HG02571 (cell line): ENCODE measurements at regions not wholly inside any gene's neighbourhood (a gene's known extent, or its start where the extent isn't known, plus 50 kb on each side); places are given as distances from the start of the nearest gene placed in this dataset.

ENCODE experiments used
- ATAC-seq: cut with Tn5 transposase; IDR thresholded peaks from one replicate; pipeline ENCODE4 v1.9.1; 2021; ENCODE audit warnings: mild to moderate bottlenecking, moderate library complexity; ENCODE audit not compliant: unreplicated experiment

- ATAC-seq, result no peak
Measured at GRCh38 chr2:56508662-56509061, 324.9 kb downstream of the CCDC85A start.

DNA sequence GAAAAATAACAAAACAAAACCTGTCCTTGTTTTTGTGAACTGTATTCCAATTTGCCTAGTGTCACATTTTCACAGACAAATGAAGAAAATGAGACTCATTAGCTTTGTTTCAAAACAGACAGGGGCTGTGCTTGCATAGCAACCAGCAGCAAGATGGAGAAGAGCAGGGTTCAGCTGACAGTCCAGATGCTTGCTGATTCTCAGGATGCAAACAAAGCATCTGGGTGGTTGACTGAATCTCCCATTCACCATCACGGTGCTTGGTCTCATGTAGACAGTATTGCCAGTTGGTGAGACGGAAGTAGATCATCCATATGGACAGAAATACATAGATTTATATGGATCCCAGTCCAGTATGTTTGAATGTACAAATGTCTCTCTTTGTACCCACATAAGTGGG lies 326.8 kb downstream of the CCDC85A start:
- no peak for ATAC-seq

DNA sequence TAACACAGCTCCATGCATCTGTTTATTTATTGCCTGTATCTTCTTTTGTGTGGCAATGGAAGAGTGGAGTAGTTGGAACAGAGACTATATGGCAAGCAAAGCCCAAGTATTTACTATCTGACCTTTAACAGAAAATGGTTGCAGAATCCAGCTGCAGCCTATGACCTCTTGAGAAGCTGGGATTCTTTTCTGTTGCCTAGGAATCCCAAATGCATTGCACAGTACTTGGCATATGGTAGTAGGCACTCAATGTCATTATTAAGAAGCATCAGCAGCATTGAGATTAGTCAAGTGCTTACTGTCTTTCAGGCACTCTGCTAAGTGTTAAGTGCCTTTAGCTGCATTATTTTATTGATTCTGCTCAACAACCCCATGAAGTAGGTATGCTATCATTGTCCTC lies 331.6 kb downstream of the CCDC85A start:
- no peak for ATAC-seq

- no peak for ATAC-seq
Measured at GRCh38 chr2:56519806-56520205, 336.0 kb downstream of the CCDC85A start.

DNA sequence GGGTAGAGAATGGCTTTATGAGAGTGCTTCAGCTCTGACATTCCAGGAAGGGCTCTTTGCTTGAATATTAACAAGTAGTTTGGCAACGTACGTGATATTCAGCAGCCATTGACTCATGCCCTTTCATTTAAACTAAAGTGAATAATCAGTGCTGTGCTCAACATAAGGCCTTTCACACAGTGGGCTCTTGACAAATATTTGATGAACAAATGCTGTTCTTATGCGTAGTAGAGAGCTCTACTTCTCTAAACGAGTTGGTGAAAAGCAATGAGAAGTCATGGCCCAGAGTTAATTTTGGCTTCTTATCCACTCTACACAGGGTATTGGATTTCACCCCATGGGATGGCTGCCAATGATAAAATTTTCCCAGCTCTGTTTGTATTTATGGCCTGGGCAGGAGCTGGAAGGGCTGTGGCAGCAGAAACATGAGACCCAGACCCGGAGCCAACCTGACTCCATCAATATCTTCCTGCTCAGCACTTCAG lies 338.9 kb downstream of the CCDC85A start:
- no peak for ATAC-seq

GRCh38 chr2:56523816-56524215 lies 340.0 kb downstream of the CCDC85A start:
- ATAC-seq, result no peak

GRCh38 chr2:56531668-56532420 lies 348.1 kb downstream of the CCDC85A start:
- ATAC-seq, result no peak

- no peak for ATAC-seq
Measured at GRCh38 chr2:56534321-56534720, 350.5 kb downstream of the CCDC85A start.

DNA sequence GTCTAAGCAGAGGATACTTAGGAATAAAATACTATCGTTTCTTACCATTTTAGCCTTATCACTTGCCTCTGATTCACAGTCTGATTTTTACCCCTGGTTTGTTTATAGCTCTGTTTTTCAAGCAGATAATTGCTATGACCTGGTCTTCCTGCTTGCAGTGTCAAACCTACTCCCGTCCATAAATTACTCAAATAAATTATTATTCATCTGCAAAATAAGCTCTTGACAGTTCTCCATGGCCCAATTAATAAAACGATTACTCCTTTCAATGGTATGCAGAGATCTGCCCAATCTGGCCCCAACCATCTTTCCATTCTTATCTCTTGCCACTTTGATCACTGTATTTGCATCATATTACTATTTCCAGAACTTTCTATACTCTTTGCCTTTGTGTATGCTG lies 354.0 kb downstream of the CCDC85A start:
- ATAC-seq, result no peak

- no peak for ATAC-seq
Measured at GRCh38 chr2:56539618-56540017, 355.8 kb downstream of the CCDC85A start.

DNA sequence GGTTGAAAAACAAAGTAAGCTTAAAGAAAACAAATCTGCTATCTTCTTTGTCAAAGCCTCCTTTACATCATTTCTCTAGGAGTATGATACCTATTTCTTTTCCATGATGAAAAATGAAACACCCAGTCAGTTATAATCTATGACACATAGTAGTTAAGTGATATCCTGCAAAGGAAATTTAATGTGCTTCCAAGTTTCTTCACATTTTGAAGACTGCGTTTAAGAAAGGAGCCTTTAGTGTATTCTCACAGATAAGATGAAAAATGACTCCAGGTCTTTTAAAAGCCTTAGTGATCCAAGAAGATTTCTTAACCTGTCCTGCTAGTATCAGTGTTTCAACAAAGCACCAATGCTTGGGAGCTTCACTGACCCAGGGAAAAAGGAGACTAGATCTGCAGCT lies 356.7 kb downstream of the CCDC85A start:
- ATAC-seq, result no peak

DNA sequence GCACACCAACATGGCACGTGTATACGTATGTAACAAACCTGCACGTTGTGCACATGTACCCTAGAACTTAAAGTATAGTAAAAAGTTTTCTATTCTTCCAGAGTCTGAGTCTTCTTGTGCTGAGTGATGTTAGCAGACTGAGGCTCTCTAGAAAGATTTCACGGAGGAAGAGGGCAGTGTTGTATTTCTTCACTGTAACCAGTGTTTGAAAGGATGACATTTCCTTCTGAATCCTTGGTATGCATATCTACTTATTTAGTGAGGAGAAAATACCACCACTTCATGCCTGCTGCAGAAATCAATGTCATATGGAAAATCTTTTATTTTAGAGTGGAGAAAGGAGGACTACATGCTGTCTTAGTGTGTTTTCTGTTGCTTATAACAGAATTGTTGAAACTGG lies 357.1 kb downstream of the CCDC85A start:
- no peak for ATAC-seq

- no peak for ATAC-seq
Measured at GRCh38 chr2:56542213-56542612, 358.4 kb downstream of the CCDC85A start.

DNA sequence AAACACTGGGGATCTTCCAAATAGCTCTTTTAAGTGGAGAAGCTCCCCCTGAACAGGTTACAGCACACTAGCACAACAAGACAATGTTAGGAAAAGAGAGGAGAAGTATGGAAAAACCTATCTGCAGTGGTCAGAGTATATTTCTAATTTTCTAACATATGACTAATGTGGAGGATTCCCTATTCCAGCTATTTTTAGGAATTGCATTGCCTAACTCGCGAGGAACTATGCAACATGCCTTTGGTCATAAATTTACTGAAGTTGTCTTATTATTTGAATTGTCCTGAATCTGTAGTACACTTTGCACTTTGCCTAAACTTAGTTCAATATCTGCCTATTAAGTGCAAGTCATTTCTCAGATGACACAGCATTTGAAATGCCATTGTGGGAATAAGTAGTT lies 381.4 kb downstream of the CCDC85A start:
- no peak for ATAC-seq

DNA sequence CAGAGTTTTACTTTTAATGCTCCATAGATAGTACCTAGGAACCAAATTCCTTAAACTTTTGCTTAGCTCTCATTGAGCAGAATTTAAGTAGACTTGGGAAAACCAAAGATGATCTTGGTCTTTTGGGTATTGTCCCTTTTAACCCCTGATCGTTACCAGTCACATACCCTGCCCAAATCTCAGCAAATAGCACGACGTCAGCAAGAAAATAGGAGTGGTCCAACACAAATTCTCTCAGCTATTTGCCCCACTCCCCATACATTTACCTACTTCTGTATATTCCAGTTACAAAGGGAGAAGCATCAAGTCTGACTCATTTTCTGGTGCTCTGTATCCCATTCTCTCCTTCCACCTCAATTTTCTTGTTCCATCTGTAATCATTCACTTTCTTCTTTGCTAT lies 387.3 kb downstream of the CCDC85A start:
- ATAC-seq, result no peak

DNA sequence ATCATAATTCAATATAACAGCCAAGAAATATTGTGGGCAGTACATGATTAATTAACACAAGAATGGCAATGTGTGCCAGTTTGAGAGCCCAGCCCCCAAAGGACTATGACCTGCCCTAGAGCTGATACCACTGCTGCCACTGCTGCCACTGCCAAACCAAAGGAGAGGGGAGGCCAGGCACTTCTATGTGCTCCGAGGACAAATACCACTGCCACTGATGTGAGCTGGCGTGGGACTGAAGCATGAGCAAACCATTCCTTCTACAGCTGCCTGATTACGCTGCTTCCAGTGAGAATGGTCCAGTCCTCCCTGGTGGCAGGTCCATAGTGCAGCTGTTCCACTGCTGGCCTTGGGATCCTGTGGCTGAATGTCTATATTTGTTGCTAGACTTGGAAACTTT lies 392.2 kb downstream of the CCDC85A start:
- no peak for ATAC-seq

DNA sequence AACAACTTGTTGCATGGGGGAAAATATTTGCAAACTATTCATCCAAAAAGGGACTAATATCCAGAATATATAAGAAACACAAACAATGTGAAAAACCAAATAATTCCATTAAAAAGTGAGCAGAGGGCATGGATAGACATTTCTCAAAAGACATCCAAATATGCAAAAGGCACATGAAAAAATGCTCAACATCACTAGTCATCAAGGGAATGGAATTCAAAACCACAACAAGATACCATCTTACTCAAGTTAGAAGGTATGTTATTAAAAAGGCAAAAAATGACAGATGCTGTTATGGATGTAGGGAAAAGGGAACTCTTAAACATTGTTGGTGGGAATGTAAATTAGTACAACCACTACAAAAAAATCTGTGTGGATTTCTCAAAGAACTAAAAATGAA lies 396.5 kb downstream of the CCDC85A start:
- no peak for ATAC-seq

GRCh38 chr2:56582570-56582969 lies 398.8 kb downstream of the CCDC85A start:
- no peak for ATAC-seq

- ATAC-seq, result no peak
Measured at GRCh38 chr2:56583796-56584315, 400.1 kb downstream of the CCDC85A start.

GRCh38 chr2:56587456-56587855 lies 403.7 kb downstream of the CCDC85A start:
- ATAC-seq, result no peak

GRCh38 chr2:56589194-56589593 lies 405.4 kb downstream of the CCDC85A start:
- no peak for ATAC-seq

- no peak for ATAC-seq
Measured at GRCh38 chr2:56589835-56590234, 406.0 kb downstream of the CCDC85A start.

GRCh38 chr2:56590611-56591010 lies 406.8 kb downstream of the CCDC85A start:
- ATAC-seq, result no peak
